ENCODE measurements at regions not wholly inside any gene's neighbourhood (a gene's known extent, or its start where the extent isn't known, plus 50 kb on each side); places are given as distances from the start of the nearest gene placed in this dataset.

DNA sequence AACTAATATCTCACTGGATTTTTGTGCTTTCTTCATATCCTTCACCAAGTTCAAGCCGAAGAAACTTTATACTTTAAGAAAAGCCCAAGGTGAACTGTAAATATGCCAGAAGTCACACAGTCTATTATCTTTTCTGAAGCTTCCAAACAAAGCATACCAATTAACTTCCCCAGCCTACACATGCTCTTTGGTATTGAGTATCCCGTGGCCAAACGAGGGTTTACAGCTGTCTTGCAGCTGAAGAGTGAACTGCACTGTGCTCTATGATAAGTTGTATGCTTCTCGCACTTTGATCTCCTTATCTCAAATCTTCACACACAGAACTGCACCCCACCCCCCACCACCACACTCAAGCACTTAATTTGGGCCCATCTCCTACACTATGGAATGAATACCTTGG lies 215.6 kb upstream of the VEPH1 start:
- no peak for DNase-seq (ENCODE audit: low read depth)

DNA sequence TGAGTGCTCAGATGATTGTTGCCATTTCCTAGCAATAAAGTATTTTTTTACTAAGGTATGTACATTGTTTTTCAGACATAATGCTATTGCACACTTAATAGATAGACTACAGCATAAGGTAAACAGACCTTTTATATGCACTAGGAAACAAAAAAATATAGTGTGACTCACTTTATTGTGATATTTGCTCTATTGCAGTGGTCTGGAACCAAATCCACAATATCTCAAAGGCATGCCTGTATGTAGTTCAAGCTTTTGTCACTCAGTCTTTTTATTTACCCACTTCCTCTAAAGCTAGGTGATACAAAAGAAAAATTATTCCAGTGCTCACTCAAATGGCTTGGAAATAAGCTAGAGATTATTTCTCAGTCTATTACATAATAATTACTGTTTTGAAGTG lies 209.9 kb upstream of the VEPH1 start:
- no peak for DNase-seq (ENCODE audit: low read depth)

DNA sequence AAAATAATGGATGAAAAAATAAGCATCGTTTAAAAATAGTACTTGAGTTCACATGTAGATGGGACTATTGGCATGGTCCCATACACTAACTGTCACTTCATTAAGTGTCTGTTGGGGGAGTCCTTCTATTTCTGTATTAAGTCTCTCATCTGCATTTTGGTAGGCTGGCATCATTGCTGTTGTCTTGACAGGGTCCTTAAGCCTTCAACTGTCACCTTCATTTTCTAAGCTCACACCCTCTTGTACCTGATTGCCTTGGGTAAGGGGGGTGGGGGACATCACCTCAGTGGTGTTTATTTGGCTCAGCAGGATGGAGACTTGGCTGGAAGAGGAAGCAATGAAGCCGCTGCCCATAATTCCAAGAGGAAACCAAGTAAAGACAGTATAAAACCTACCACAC lies 202.0 kb upstream of the VEPH1 start:
- no peak for DNase-seq (ENCODE audit: low read depth)

DNA sequence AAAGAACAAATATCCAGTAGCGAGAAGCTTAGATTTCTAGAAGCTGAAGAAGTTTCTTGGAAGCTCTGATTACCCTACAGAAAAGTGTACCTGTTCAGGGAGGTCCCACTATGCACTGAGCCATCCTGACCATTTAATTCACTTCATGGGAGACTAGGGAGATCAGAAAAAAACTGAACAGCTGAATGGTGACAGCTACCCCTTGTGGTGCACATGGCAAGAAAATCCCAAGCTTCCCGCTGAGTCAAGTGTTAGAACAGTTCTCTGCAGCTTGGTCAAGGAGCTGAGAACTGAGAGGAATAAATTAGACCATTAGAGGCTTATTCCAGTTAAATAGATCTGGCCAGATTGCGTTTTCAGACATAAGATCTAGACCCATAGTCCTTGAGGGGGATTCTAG lies 197.2 kb upstream of the VEPH1 start:
- DNase-seq (ENCODE audit: low read depth), result no peak

DNA sequence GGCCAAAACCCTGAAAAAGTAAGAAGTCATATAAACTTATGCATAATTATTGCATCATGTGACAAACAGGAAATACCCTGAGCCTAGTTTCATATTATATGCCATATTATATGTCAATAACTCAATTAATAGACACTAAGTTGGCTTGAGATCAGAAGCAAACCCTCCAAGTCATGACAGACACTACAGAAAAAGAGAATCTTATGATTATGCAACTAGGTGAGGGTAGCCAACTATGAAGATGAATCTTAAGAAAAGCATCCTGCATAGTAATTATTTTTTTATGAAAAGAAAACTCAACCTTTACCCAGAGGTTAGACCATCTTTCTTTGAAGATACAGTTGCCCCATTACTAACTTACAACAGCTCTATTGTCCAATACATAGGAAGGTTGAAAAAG lies 192.4 kb upstream of the VEPH1 start:
- DNase-seq (ENCODE audit: low read depth), result no peak

DNA sequence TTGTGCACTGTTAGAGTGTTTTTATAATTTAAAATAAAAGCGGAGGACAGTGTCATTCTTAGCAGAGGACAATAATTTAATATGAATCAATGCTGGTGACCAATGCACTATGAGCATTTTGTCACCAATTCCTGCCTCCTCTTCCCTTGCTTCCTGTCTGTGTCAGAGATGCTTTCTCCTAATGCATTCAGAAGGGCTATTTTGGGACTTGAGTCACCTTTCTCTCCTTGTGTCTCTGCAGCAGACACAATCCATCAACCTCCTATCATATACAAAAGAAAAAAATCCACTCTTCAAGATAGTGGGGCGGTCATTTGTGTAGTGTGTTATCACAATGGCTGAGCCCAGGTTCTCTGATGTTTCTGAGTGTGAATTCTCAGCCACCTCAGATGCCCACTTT lies 191.9 kb upstream of the VEPH1 start:
- DNase-seq (ENCODE audit: low read depth), result no peak

DNA sequence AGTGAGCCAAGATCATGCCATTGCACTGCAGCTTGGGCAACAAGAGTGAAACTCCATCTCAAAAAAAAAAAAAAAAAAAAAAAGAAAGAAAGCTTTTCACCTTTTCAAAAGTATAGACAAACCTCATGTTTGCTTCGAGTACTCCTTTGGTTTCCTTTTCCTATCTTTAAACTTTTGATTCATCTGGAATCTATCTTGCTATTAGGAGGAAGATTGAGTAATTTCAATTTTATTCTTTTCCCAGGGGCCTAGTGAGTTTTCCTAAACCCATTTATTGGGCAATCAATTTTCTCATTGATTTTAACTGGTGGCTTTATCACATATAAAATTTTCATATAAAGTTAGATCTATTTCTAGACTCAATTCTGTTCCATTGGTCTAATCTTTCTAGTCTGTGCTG lies 190.5 kb upstream of the VEPH1 start:
- DNase-seq (ENCODE audit: low read depth), result no peak

DNA sequence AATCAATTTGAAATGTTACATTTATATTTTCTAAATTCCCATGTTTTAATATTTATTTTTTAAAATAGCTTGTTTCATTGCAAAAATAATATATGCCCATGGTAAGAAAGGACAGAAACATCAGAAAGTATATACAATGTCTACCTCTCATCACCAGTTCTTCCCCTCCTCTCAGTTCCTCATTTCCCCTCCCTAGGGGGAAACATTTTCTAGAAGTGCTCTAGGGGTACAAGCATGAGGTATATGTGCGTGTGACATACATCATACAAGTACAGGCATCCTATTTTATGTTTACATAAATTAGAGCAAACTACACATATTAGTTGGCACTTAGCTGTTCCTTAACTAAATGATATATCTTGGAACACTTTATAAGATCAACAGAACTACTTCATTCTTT lies 189.3 kb upstream of the VEPH1 start:
- DNase-seq (ENCODE audit: low read depth), result no peak

DNA sequence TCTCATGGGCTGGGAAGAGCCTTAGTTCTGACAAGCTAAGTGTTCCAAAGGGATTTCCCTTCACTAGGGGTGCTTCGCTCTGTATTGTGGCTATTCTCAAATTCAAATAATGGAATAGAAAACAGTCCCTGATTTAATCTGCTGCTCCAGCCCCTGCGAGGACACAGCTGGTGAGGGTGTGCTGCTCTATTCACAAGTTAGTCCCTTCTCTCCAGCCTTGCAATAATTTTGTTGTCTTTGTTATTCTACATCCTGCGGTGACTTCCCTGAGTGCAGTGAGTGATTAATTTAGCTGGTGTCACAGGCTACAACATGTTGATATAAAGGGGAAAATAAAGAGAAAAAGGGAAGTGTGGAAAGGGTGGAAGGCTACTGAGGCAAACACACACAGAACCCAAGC lies 180.5 kb upstream of the VEPH1 start:
- no peak for DNase-seq (ENCODE audit: low read depth)

DNA sequence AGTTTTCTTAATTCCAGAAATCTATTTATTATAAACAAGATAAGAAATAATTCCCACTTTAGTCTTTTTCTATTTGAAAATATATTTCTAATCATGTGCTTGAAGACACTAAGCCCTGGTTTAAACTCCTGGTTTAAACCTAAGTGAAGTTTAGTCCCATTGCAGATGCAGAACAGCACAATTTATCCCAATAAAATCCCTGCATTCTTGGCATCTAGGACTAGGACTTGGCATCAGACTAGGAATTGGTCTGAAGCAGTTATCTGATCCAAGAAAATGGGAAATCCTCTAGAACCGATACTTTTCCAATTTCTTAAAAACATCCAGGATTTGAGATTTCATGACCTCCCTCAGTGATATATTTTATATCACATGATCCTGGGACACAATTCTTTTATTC lies 168.8 kb upstream of the VEPH1 start:
- DNase-seq (ENCODE audit: low read depth), result no peak

DNA sequence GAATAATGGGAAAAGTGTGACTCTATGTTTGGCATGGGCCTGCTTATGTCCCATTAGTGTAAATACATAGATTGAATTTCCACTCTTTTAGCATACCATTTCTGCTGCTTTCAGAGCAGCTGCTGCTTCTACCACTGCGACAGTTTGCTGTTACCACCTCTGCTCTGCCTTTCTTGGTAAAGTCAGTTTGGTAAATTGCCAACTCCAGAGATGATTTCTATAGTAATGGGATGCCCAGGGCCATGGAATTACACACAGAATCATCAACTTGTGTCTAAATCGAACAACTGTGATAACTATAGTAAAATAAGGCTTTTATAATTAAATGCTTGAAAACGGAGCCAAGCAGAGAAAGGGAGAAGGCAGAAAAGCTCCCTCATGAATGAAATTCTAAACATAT lies 168.4 kb upstream of the VEPH1 start:
- no peak for DNase-seq (ENCODE audit: low read depth)

DNA sequence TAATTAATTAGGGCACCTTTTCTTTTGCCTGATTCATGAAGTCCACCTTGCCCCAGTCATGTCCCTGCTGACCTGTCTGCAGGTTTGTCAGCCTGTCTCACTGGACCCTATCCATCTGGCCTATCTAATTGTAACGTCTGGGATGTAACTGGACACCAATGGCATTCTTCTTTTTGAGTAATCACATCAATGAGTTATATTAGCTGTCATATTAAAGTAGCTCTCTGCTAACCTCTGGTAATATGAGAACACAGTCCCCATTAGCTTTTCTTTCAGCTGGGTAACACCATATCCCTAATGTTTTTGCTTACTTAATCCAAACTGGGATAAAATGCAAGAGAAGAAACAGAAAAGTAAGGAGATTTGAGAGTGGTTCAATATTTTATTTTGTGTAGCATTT lies 166.2 kb upstream of the VEPH1 start:
- no peak for DNase-seq (ENCODE audit: low read depth)

DNA sequence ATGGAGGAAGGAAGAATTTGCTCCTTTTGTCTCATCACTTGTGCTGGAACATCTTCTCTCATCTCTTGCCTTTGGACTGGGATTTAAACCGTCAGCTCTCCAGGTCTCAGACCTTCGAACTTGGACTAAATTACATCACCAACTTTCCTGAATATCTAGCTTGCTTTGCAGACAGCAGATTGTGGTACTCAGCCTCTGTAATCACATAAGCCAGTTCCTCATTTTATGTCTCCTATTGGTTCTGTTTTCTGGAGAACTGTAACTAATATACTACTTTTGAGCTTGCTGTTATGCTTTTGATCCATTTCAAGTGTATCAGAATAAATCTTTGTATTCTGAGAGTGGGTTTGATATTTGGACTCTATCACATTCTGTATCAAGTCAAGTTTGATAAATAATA lies 164.3 kb upstream of the VEPH1 start:
- no peak for DNase-seq (ENCODE audit: low read depth)

DNA sequence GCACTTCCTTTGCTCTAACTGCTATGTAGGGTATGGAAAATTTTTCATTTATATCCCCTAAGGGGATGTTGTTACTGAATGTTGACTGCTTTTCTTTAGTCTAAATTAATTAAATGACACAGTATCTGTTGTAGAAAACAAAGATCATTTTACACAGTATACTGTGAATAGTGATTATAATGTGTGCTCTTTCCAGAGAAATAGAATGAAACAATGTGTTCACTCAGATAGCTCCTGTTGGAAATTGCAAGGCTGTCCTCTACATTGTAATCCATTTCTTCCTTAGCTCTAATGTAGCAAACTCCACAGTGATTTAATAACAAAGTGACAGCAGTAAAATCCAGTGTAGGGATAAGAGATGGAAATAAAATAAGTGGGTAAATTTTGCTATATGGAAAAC lies 159.0 kb upstream of the VEPH1 start:
- no peak for DNase-seq (ENCODE audit: low read depth)

DNA sequence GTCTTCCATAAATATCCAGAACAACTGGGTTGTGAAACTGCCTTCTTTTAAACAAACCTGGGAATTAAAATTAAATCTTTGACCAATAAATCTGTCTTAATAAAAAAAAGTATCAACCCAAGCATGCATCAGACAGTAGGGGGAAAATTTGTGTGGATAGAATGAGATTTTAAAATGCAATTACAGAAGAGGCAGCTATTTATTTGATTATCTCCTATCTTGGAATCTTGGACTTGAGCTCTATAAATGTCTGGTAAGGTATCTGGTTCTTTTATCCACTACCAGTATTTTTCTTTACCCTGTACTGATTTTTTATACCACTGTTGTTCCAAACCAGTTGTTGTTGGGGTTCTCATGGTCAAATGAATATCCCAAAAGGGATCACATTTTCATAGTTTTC lies 157.6 kb upstream of the VEPH1 start:
- DNase-seq (ENCODE audit: low read depth), result no peak

DNA sequence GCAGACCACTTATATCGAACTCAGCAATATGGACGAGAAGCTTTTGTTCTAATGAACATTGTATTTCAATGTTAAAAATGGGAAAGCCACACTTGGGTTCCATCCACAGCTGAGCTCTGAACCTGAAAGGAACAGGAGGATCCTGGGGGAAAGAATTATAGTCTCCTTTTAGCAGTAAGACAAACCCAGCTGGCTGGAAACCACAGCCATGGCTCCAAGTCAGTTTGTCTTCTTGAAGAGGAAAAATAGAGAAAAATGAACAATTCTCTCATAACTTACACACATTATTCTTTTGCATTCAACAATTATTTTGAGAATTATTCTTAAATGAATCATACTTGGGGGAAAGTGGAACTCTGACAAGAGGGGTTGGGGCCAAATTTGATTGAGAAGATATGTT lies 149.2 kb upstream of the VEPH1 start:
- no peak for DNase-seq (ENCODE audit: low read depth)

DNA sequence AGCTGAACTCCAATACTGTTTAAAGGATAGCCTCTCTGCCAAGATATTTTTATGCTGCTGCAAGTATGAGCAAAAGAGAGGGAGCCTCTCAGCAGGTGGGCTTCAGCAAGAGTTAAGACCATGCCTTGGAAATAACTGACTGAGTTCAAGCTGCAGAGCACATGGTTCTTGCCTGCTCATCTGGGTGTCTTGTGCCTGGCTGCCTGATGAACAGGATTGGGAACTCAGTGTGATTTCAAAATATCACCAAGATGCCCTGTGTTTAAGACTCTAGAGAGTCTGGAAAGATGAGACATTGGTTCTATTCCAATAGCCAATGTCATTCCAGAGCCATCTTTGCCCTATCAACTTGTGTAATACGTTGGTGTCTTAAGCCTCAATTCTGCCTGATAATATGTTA lies 147.5 kb upstream of the VEPH1 start:
- DNase-seq (ENCODE audit: low read depth), result no peak

DNA sequence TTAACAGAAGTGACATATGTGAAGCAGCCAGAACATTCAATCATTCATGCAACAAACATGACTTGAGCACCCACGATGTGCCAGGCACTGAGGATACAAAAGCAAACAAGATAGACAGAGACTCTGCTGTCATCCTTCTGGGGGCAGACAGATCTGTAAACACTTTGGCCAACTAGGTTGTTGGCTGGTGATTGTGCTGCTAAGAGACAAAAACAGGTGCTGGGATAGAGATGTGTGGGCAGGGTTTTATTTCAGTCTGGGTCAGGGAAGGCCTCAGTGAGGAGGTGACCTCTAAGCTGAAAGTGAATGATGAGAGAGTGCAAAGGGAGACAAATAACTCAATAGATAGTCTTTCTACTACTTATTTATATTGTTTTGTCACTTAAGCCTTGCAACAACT lies 147.0 kb upstream of the VEPH1 start:
- no peak for DNase-seq (ENCODE audit: low read depth)

DNA sequence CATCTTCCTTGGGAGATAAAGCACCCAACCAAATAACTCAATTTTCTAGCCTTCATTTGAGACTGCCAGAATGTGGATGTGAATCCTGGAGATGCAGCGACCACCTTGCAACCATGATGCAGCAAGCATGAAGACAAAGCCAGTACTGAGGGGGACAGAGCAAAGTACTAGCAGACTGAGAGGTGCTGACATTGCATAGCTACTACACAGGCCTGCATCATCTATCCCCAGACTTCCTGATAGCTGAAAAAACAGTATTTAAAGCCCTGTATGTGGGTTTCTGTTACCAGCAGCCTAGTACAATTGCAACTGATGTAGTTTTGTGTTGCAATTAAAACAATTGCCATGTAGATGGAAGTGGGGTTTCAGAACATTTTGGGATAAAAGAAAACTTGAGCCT lies 146.3 kb upstream of the VEPH1 start:
- no peak for DNase-seq (ENCODE audit: low read depth)

DNA sequence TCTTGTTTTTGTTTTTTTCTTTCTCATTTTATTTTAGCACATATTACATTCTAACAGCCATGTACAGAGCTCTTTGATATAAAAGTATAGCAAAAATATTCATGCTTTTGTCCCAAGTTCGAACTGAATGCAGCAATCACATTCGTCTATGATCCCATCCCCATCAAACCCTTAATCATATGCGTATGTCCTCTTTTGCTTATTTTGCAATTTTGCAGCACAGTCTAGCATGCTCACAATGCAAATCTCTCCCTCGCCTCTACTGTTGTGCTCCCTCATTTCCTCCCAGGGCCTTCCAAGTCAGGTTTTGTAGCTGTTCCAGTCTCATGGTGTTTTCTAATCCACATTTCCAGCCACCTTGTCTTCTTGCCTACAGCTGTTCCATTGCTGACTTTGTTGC lies 144.6 kb upstream of the VEPH1 start:
- no peak for DNase-seq (ENCODE audit: low read depth)

DNA sequence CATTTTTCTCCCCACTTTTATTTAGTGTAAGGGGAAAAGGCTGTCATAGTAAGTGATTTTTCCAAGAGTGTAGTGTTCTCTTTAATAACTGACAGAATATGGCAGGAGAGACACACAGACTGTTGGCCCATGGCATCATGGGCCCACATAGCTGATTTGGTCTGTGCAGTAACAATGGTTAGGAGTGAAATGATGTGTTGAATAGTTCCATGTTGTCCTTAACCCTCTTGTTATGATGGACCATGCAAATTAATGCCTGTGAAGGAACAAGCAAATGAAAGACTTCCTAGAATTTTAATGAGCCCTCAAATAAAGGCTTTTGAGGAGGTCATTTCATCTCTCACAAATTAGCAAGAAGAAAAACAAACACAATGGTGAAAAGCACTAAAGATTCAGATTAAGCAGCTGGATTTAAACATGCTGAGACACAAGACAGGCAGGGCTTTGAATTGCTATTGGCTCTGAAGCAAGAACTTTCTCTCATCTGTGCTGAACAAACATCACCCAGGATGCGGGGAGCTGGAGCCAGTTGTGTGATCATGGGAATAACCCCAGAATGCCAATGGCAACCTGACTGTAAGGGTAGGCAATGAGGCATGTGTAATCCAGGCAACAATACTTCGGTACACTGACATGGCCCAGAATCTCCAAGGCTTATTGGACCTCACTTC lies 136.7 kb upstream of the VEPH1 start:
- no peak for DNase-seq (ENCODE audit: low read depth)

DNA sequence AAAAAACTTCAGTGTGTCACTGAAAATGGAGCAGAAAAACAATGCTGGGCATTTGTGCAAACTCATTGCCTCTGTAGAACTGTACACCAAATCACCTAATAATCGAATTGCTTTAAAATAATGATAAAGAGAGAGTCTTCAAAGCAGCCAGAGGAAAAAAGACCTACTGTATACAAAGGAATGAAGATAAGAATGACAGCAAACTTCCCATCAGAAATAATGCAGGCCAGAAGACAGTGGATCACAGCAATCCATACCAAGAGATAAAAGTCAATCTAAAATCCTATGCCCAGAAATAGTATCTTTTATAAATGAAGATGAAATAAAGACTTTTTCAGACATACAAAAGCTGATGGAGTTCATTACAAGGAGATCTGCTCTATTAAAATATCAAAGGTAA lies 134.7 kb upstream of the VEPH1 start:
- no peak for DNase-seq (ENCODE audit: low read depth)

DNA sequence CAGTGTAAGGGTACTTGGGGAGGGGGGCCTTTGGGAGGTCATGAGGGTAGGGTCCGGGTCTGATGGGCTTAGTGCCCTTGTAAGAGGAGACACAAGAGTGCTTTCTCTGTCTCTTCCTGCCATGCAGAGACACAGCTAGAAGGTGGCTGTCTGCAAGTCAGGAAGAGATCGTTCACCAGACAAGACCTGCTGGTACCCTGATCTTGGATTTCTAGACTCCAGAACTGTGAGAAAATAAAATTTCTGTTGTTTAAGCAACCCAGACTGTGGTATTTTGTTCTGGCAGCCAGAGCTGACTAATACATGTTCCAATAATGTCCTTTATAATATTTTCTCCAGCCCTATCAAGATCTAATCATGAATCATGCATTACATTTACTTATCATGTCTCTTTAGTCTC lies 130.0 kb upstream of the VEPH1 start:
- DNase-seq (ENCODE audit: low read depth), result no peak

DNA sequence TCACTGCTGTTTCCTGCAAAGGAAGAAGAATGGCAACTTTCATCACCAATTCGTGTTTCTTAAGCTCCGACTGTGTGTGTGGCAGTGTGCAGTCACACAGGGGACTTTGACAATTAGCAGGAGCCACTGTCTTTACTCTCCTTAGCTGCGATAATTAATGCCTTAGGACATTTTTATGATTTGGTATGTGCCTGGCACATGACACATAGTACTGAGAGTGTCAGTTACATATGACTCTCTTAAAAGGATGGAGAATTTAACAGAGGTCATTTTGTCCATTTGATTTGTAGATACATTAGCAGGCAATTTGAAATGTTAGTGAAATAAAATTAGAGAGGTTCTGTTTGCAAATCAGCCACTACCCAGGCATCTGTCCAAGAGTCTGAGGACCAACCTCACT lies 128.9 kb upstream of the VEPH1 start:
- DNase-seq (ENCODE audit: low read depth), result no peak

DNA sequence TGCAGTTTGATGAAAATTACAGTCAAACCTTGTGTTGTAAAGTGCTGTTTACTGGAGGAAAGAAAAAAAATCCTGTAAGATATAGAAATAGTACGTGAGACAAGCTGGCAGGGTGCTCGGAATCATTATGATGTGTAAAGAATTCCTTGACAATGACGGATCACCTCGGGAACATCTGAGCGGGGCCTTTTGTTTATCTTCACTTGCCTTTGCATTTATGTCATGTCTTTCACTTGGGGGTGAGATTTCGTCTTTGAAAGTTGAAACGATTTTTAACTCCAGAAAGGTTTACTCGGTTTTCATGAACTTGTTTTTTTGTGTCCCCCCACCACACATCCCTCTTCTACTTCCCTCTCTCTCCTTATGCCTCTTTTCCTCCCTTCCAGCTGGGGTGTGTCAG lies 128.3 kb upstream of the VEPH1 start:
- DNase-seq (ENCODE audit: low read depth), result no peak
